NCI-H510A (cell line): ENCODE measurements at regions not wholly inside any gene's neighbourhood (a gene's known extent, or its start where the extent isn't known, plus 50 kb on each side); places are given as distances from the start of the nearest gene placed in this dataset.
"Not testable (repeated sequence)": the region's sequence is repeated elsewhere in the genome, so short reads cannot be mapped to it uniquely, and the experiment has no call there.

ENCODE experiments used
- DNase-seq: peaks from one replicate; lab custom pipeline; 2025; lab: John Stamatoyannopoulos, UW

DNA sequence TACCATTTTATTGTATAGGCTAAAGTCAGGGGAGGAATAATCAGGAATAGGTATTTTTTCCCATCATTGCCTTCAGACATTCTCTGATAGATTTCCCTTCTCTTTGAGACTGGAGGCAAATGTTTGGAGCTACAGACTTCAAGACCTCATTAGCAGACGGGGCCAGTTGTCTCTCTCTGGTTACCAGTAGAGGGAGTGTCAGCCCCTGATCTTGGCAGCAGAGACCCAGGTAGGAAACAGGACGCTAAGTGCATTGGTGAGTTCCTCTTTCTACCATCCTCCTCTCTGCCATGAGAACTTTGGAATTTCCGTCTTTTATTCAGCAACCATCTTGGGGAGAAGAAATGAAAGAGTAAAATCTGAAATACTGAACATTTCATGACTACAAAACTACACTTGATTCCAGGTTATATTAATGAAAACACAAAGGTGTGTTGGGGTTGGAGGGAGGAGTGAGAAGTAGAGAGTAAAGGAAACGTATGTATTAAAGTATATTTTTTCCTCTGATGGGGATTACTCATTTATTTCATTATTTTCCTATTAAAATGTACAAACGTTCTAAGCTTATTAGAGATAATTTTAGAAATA, 186.2 kb upstream of the GCFC2 start:
- DNase-seq, result peak; percentile 23

GRCh38 chr2:75894170-75894569, 183.5 kb upstream of the GCFC2 start:
- DNase-seq, result no peak

DNA sequence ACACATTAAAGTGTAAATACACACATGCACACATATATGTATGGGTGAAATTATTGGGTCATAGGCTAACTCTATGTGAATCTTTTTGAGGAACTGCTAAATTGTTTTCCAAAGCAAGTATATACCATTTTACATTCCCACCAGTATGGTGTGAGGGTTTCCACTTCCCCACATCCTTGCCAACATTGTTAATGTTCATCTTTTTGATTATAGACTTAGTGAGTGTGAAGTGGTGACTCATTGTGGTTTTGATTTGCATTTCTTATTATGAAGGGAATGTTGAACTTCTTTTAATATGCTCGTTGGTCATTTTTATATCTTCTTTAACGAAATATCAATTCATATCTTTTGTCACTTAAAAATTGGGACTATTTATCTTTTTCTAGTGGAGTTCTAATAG, 181.8 kb upstream of the GCFC2 start:
- no peak for DNase-seq

DNA sequence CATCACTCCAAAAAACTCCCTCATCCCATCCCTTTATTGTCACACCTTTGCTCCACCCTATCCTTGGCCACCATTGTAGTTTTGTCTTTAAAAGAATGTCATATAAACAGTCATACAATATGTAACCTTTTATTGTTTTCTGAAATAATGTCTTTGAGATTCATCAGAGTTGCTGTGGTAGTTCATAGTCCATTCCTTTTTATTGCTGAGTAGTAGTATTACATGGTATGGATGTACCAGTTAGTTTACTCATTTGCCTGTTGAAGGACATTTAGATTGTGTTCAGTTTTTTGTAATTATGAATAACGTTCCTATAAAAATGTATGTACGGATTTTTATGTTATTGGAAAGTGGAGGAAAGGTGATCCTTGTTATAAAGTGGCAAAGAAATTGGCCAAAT, 171.8 kb upstream of the GCFC2 start:
- DNase-seq, result no peak

DNA sequence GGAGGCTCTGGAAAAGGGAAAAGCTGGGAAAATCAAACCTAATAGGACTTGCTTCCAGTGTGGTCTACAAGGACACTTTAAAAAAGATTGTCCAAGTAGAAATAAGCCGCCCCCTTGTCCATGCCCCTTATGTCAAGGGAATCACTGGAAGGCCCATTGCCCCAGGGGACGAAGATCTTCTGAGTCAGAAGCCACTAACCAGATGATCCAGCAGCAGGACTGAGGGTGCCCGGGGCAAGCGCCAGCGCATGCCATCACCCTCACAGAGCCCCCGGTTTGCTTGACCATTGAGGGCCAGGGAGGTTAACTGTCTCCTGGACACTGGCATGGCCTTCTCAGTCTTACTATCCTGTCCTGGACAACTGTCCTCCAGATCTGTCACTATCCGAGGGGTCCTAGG, 164.9 kb upstream of the GCFC2 start:
- not testable (repeated sequence) for DNase-seq

GRCh38 chr2:75871762-75872614, 161.3 kb upstream of the GCFC2 start:
- not testable (repeated sequence) for DNase-seq

DNA sequence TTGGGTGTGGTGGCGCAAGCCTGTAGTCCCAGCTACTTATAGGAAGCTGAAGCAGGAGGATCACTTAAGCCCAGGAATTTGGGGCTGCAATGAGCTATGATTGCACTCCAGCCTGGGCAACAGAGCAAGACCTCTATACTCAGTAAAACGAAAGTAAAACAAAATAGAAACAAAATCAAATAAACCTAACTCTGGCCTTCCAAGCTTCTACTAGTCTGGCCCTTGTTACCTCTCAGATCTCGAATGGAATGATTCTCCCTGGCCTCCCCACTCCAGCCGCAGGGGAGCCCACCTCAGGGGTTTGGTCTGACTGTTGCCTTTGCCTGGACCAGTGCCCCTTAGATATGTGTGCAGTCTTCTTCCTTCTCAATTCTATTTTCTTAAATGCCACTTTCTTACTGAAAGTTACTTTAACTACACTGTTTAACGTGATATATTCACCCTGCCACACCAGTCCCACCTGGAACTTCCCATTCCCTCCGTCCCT, 160.0 kb upstream of the GCFC2 start:
- no peak for DNase-seq

DNA sequence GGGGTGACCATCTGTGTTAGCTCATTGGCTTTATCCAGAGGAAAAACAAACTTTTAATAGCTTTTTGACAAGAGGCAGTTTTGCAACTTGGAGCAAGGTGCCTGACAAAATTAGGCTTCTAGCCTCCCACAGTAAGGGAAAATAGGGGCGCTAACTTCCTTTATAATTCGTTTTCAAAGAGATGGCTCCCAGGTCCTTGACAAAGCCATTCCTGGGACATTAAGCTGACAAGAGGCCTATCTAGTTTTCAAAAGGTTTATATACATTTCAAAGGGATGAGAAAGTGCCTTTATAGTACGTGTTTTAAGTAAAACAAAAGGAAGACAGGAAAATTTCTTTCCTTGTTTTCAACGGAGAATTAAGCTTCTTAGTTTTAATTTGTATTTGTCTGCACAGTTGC, 159.4 kb upstream of the GCFC2 start:
- DNase-seq, result no peak

GRCh38 chr2:75865702-75866101, 155.0 kb upstream of the GCFC2 start:
- DNase-seq, result no peak

GRCh38 chr2:75865083-75865482, 154.4 kb upstream of the GCFC2 start:
- DNase-seq, result no peak

DNA sequence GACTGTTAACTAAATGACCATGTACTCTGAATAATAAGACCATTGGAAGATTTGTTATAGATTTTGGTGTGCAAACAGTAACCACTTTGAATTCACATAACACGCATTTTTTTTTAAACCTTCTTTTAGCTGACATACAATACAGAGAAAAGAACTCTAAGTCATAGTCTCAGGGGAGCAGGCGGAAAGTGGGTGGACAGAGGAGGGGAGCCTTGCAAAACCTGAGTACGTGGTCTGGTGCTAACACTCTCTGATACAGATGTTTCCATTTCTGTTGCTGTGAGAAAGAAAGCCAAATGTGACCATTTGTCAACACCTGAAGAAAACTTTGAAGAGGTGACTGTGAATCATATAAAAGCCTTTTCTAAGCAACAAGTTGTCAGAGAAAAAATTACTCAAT, 151.8 kb upstream of the GCFC2 start:
- no peak for DNase-seq

DNA sequence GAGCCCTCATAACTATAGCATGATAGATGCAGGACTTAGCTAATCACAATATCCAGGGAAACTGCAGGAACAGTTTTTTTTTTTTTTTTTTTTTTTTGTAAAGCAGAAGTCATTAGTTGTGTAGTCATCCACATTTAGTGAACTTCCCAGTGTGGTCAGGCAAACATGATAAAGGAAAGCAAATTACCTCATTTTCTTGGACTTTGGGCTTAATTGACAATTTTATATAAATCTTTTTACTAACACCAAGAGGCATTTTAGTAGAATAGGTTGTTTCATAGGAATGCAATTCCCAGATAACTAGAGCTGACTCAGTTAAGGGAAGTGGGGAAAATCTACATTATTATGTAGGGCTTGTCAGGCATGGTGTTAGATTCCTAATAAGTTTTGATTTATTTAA, 142.7 kb upstream of the GCFC2 start:
- no peak for DNase-seq

- DNase-seq, result no peak
Observed at GRCh38 chr2:75852639-75853038, 141.9 kb upstream of the GCFC2 start.

GRCh38 chr2:75846683-75847190, 136.0 kb upstream of the GCFC2 start:
- no peak for DNase-seq

GRCh38 chr2:75844651-75845050, 133.9 kb upstream of the GCFC2 start:
- no peak for DNase-seq

- DNase-seq, result not testable (repeated sequence)
Observed at GRCh38 chr2:75834588-75834987, 123.9 kb upstream of the GCFC2 start.

DNA sequence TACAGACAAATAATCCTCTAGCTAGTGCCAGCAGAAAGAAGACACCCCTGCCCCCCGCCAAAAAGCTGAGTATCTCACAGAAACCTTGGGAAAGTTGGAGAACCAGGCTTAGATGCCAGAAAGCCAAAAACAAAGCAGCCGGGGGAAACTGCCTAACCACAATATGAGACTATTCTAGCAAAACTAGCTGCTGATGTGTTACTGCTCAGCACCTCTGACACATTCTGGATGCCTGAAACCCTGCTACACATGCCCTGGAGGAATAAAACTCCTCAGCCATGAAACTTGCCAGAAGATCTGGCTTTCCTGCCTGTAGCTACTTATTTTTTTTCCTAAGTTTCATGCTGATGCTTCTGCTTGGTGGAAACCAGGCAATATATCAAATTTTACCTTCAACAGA, 122.7 kb upstream of the GCFC2 start:
- no peak for DNase-seq

DNA sequence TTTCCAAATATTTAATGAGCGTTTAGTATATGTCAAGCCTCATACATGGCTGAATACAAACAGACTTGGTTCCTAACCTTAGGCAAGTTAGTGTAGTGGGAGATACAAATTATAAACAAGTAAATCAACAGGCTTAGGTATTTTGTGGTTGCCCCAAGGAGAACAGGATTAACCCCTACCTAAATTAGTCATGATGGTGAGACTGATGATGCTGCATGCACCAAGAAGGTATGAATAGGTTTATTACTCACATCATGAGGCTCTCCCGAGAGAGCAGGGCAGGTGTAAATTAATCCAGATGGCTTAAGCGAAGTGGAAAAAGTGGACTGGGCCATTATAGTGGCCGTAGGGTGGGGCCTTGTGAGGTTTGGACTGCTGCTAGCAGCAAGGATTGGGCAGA, 118.1 kb upstream of the GCFC2 start:
- DNase-seq, result no peak

- DNase-seq, result not testable (repeated sequence)
Observed at GRCh38 chr2:75823515-75823914, 112.8 kb upstream of the GCFC2 start.

- DNase-seq, result no peak
Observed at GRCh38 chr2:75822336-75822735, 111.6 kb upstream of the GCFC2 start.

- no peak for DNase-seq
Observed at GRCh38 chr2:75820693-75821092, 110.0 kb upstream of the GCFC2 start.

GRCh38 chr2:75810611-75811330, 100.1 kb upstream of the GCFC2 start:
- no peak for DNase-seq
